ENCODE measurements at regions not wholly inside any gene's neighbourhood (a gene's known extent, or its start where the extent isn't known, plus 50 kb on each side); places are given as distances from the start of the nearest gene placed in this dataset.
"Not testable (repeated sequence)": the region's sequence is repeated elsewhere in the genome, so short reads cannot be mapped to it uniquely, and the experiment has no call there.

DNA sequence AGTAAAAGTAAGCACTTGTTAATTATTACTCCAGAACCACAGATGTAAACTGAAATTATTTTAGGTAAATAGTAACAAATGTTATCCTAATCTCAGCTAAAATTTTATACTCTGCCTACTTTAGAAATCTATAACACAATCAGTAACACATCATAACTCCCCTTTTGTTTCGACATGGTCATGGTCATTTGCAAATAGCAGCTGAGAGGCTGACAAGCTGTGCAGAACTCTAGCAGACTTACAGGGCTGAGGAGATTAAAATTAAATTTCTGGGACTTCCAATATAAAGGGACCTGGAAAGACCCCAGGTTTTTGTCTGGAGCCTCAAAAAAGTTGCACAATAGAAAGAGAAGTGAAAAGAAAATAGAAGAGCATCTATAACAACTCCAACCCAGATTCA is 88.8 kb downstream of the PRL start:
- no peaks in the 10 kb centered on the region for H3K9me3 ChIP-seq (ENCODE audit: control insufficient read depth in 2 of 2, low read length in 2 of 2)
- no peak overlapping the region for H3K9ac ChIP-seq (ENCODE audit: low read length in 2 of 2)
- H3K27me3 ChIP-seq (ENCODE audit: control insufficient read depth in 1 of 2, insufficient read depth in 2 of 2, low read length in 2 of 2): no peaks in the 10 kb centered on the region
- no peaks in the 10 kb centered on the region for H3K4me1 ChIP-seq (ENCODE audit: control insufficient read depth, insufficient read depth, low read length)
- no peak overlapping the region for H3K4me3 ChIP-seq (ENCODE audit: low read length in 2 of 2)
- no peak overlapping the region for H3K27ac ChIP-seq (ENCODE audit: low read length)
- no peaks in the 10 kb centered on the region for H3K36me3 ChIP-seq (ENCODE audit: control insufficient read depth in 2 of 2, insufficient read depth in 2 of 2, low read length in 2 of 2)

DNA sequence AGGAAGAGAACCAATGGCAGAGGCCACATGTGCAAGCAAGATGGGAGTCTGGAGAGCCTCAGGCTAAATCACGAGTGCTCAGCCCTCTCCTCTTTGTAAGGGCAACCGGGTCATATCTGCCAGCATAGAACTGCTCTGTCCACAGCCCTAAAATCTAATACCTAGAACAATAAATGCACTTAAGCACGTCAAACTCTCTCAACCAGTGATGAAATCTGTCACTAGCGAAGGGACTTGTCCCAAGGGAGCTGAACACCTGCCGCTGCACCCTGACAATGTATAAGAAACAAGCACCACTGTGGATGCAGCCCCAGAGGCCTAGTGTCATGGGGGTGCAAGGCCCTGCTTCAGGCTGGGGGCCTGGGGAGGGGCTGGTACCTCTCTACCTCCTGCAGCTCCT is 82.5 kb downstream of the PRL start:
- no peaks in the 10 kb centered on the region for H3K4me1 ChIP-seq (ENCODE audit: control insufficient read depth, insufficient read depth, low read length)
- H3K27me3 ChIP-seq (ENCODE audit: control insufficient read depth in 1 of 2, insufficient read depth in 2 of 2, low read length in 2 of 2): no peaks in the 10 kb centered on the region
- H3K27ac ChIP-seq (ENCODE audit: low read length): no peak overlapping the region
- H3K9me3 ChIP-seq (ENCODE audit: control insufficient read depth in 2 of 2, low read length in 2 of 2): no peaks in the 10 kb centered on the region
- no peak overlapping the region for H3K9ac ChIP-seq (ENCODE audit: low read length in 2 of 2)
- H3K4me3 ChIP-seq (ENCODE audit: low read length in 2 of 2): no peak overlapping the region
- no peaks in the 10 kb centered on the region for H3K36me3 ChIP-seq (ENCODE audit: control insufficient read depth in 2 of 2, insufficient read depth in 2 of 2, low read length in 2 of 2)

DNA sequence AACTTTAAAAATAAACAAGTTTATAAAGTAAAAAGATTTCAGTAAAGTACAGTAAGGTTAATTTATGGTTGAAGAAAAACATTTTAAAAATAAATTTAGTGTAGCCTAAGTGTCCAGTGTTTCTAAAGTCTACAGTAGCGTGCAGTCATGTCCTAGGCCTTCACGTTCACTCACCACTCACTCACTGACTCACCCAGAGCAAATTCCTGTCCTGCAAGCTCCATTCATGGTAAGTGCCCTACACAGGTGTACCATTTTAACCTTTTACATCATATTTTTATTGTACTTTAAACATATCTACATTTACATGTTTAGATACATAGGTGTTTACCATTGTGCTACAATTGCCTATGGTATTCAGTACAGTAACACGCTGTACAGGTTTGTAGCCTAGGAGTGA is 81.4 kb downstream of the PRL start:
- not testable (repeated sequence) for H3K9me3 ChIP-seq (ENCODE audit: control insufficient read depth in 2 of 2, low read length in 2 of 2); H3K4me3 ChIP-seq (ENCODE audit: low read length in 2 of 2); H3K9ac ChIP-seq (ENCODE audit: low read length in 2 of 2); H3K27ac ChIP-seq (ENCODE audit: low read length); H3K36me3 ChIP-seq (ENCODE audit: control insufficient read depth in 2 of 2, insufficient read depth in 2 of 2, low read length in 2 of 2); H3K27me3 ChIP-seq (ENCODE audit: control insufficient read depth in 1 of 2, insufficient read depth in 2 of 2, low read length in 2 of 2); H3K4me1 ChIP-seq (ENCODE audit: control insufficient read depth, insufficient read depth, low read length)

DNA sequence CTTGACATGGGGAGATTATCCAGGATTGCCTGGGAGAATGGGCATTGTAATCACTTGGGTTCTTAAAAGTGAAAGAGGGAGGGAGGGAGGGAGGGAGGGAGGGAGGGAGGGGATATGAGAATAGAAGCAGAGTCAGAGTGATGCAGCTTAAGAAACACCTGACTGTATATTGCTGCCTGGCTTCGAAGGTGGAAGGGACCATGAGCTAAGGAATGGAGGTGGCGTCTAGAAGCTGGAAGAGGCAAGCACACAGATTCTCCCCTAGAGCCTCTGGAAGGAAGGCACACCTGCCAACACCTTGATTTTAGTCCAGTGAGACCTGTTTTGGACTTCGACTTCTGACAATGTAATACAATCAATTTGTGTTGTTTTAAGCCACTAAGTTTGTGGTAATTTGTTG is 78.4 kb downstream of the PRL start:
- Histone ChIP-seq H3K27ac (ENCODE audit: low read length) (no peak overlapping the region), H3K4me1 (ENCODE audit: control insufficient read depth, insufficient read depth, low read length) (no peaks in the 10 kb centered on the region), H3K36me3 (ENCODE audit: control insufficient read depth in 2 of 2, insufficient read depth in 2 of 2, low read length in 2 of 2) (no peaks in the 10 kb centered on the region), H3K9ac (ENCODE audit: low read length in 2 of 2) (no peak overlapping the region), H3K9me3 (ENCODE audit: control insufficient read depth in 2 of 2, low read length in 2 of 2) (no peaks in the 10 kb centered on the region), H3K4me3 (ENCODE audit: low read length in 2 of 2) (no peak overlapping the region), H3K27me3 (ENCODE audit: control insufficient read depth in 1 of 2, insufficient read depth in 2 of 2, low read length in 2 of 2) (no peaks in the 10 kb centered on the region)

DNA sequence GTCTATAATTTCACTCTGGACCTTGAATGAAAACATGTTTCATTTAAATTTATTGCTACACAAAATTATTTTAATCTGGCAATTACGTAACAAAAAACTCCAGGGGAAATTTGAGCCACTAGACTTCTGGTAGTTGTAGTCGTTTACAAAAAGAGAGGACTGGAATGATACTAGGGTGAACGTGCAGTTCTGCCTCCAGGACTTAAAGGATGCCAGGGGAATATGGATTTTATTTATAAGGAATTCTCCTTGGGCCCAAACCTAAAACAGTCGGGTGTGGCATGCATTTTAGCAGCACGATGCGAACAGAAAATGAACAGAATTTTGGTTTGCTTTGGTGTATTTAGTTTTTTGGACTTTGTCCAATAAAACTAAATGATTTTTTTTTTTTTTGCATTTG is 76.9 kb downstream of the PRL start:
- Histone ChIP-seq H3K36me3 (ENCODE audit: control insufficient read depth in 2 of 2, insufficient read depth in 2 of 2, low read length in 2 of 2) (no peaks in the 10 kb centered on the region), H3K4me1 (ENCODE audit: control insufficient read depth, insufficient read depth, low read length) (no peaks in the 10 kb centered on the region), H3K27ac (ENCODE audit: low read length) (no peak overlapping the region), H3K4me3 (ENCODE audit: low read length in 2 of 2) (no peak overlapping the region), H3K9me3 (ENCODE audit: control insufficient read depth in 2 of 2, low read length in 2 of 2) (no peaks in the 10 kb centered on the region), H3K27me3 (ENCODE audit: control insufficient read depth in 1 of 2, insufficient read depth in 2 of 2, low read length in 2 of 2) (no peaks in the 10 kb centered on the region), H3K9ac (ENCODE audit: low read length in 2 of 2) (no peak overlapping the region)

DNA sequence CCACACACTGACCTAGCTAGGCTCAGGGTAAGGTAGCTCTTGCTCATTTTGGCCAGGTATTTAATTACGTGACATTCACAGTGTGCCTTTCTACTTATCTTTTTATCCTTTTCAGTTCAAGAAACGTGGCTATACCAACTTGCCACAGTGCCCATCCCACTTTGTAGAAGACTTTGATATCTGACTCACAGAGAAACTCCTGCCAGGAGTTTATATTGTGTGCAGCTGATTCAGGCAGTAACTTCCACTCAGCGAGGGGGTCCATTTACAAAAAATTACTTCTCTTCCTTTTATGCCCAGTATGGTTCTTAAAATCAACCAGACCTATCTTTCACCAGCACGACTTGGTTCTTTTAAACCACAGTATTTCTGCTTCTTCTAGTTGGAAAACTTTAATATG is 75.6 kb downstream of the PRL start:
- Histone ChIP-seq H3K4me1 (ENCODE audit: control insufficient read depth, insufficient read depth, low read length) (no peaks in the 10 kb centered on the region), H3K27me3 (ENCODE audit: control insufficient read depth in 1 of 2, insufficient read depth in 2 of 2, low read length in 2 of 2) (no peaks in the 10 kb centered on the region), H3K36me3 (ENCODE audit: control insufficient read depth in 2 of 2, insufficient read depth in 2 of 2, low read length in 2 of 2) (no peaks in the 10 kb centered on the region), H3K9ac (ENCODE audit: low read length in 2 of 2) (no peak overlapping the region), H3K9me3 (ENCODE audit: control insufficient read depth in 2 of 2, low read length in 2 of 2) (no peaks in the 10 kb centered on the region), H3K4me3 (ENCODE audit: low read length in 2 of 2) (no peak overlapping the region), H3K27ac (ENCODE audit: low read length) (no peak overlapping the region)

DNA sequence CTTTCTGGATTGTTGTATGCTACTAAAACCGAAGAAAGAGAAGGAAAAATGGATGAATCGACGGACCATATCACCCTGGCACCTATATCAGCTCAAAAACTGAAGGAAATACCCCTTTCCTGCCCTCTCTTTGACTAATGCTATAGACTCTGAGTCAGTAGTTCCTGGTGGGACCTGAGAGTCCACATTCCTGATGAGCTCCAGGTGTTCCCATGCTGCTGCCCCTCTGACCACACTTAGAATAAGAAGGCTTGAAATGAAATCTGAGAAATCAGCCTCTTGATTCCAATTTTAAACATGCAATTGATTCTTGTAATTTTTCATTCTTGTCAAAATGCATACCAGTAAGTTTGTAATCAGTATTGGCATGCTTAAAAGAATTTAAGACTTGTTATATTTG is 75.2 kb downstream of the PRL start:
- Histone ChIP-seq H3K9ac (ENCODE audit: low read length in 2 of 2) (no peak overlapping the region), H3K9me3 (ENCODE audit: control insufficient read depth in 2 of 2, low read length in 2 of 2) (no peaks in the 10 kb centered on the region), H3K4me1 (ENCODE audit: control insufficient read depth, insufficient read depth, low read length) (no peaks in the 10 kb centered on the region), H3K27ac (ENCODE audit: low read length) (no peak overlapping the region), H3K4me3 (ENCODE audit: low read length in 2 of 2) (no peak overlapping the region), H3K36me3 (ENCODE audit: control insufficient read depth in 2 of 2, insufficient read depth in 2 of 2, low read length in 2 of 2) (no peaks in the 10 kb centered on the region), H3K27me3 (ENCODE audit: control insufficient read depth in 1 of 2, insufficient read depth in 2 of 2, low read length in 2 of 2) (no peaks in the 10 kb centered on the region)

DNA sequence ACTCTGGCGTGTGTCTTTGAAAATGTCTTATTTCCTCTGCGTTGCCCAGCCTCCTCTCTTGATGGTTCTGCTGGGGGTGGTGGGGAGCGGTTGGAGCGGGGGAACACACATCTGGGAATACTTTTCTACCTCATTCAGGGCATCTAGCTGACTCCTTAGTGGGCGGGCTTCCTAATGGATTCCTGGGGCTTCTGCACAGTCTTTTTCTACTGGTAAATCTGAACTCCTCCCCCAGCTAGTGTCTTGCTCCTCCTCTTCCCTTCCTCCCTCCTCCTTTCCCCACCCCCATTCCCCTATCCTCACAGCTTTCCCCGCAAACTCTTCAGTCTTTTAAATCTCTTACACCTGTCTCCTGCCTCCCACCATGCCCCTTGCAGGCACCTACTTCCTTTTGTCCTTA is 74.4 kb downstream of the PRL start:
- Histone ChIP-seq H3K9ac (ENCODE audit: low read length in 2 of 2) (no peak overlapping the region), H3K36me3 (ENCODE audit: control insufficient read depth in 2 of 2, insufficient read depth in 2 of 2, low read length in 2 of 2) (no peaks in the 10 kb centered on the region), H3K9me3 (ENCODE audit: control insufficient read depth in 2 of 2, low read length in 2 of 2) (no peaks in the 10 kb centered on the region), H3K4me1 (ENCODE audit: control insufficient read depth, insufficient read depth, low read length) (no peaks in the 10 kb centered on the region), H3K27ac (ENCODE audit: low read length) (no peak overlapping the region), H3K27me3 (ENCODE audit: control insufficient read depth in 1 of 2, insufficient read depth in 2 of 2, low read length in 2 of 2) (no peaks in the 10 kb centered on the region), H3K4me3 (ENCODE audit: low read length in 2 of 2) (no peak overlapping the region)

DNA sequence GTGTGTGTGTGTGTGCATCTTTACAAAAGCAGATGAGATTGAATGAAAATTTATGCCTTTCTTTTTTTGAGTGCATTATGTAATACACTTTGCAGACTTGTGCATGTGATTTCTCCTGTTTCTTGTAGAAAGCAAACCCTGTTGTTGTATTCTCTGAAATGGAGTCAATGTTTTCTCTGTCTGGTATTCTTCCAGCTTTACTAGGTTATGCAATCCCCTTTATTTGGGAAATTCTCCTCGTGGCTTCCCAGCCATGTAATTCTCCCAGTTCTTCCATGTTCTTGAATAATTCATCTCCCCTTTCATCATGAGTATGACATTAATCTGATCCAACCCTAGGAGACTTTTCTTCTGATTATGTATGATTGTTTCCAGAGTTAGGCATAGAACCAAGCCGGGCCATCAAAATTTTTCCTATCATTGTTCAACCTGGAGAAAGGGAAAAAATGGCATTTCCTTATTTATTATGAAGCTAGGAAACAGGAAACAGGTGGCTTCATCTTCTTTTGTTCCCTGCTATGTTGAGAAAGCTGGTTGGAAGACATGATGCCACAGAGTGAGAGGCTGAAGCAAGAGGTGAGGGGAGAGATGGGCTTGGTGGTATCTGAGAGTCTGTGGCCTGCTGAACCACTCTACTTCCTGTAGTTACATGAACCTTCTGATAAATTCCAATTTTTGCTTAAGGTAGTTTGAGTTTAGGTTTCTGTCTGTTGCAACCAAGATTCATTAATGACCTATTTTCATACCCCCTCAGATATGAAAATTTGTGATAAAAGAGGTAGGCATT is 68.8 kb downstream of the PRL start:
- no peaks in the 10 kb centered on the region for H3K27me3 ChIP-seq (ENCODE audit: control insufficient read depth in 1 of 2, insufficient read depth in 2 of 2, low read length in 2 of 2)
- H3K27ac ChIP-seq (ENCODE audit: low read length): no peak overlapping the region

DNA sequence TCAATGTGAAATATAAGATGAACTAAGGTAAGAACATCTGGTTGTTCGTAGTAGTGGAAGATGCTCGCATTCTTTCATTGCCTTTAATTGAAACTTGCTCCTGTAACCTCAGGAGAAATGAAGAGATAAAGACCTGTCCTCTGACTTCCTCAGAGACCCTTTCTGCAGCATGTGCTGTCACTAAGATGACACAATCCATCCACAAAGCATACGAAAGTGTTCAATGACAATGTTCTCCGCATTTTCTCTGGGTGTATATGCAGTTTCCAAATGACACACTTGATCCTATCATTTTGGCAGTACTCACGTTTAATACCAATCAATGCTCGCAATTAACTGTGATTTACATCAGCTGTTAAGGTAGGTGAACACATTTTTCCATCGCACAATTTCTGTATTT is 65.8 kb downstream of the PRL start:
- H3K4me3 ChIP-seq (ENCODE audit: low read length in 2 of 2): no peak overlapping the region
- H3K9ac ChIP-seq (ENCODE audit: low read length in 2 of 2): no peak overlapping the region

More for the DNA sequence above, 68.8 kb downstream of the PRL start:
- Histone ChIP-seq H3K4me1 (ENCODE audit: control insufficient read depth, insufficient read depth, low read length) (no peaks in the 10 kb centered on the region), H3K9ac (ENCODE audit: low read length in 2 of 2) (no peak overlapping the region), H3K36me3 (ENCODE audit: control insufficient read depth in 2 of 2, insufficient read depth in 2 of 2, low read length in 2 of 2) (no peaks in the 10 kb centered on the region), H3K9me3 (ENCODE audit: control insufficient read depth in 2 of 2, low read length in 2 of 2) (no peaks in the 10 kb centered on the region), H3K4me3 (ENCODE audit: low read length in 2 of 2) (no peak overlapping the region)

DNA sequence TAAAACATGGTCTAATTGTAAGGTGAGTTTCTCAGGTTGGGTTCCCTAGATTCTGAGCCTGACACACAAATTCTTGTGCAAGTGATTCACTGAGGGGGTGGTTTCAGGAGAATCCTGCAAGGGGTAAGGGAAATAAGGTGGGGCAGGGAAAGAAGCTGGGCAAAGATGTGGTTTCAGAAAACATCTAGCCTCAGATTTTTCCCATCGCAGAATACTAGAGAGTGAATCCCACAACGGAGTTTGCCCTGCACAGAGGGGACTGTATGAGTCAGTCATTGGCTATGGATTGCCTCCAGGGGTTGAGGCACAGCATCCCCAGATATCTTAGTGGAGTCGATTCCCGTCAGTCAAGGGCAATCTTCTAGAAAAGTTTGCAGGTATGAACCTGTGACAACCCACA is 65.2 kb downstream of the PRL start:
- H3K27ac ChIP-seq (ENCODE audit: low read length): no peak overlapping the region
- H3K36me3 ChIP-seq (ENCODE audit: control insufficient read depth in 2 of 2, insufficient read depth in 2 of 2, low read length in 2 of 2): no peaks in the 10 kb centered on the region
- H3K27me3 ChIP-seq (ENCODE audit: control insufficient read depth in 1 of 2, insufficient read depth in 2 of 2, low read length in 2 of 2): no peaks in the 10 kb centered on the region
- no peaks in the 10 kb centered on the region for H3K9me3 ChIP-seq (ENCODE audit: control insufficient read depth in 2 of 2, low read length in 2 of 2)
- H3K4me1 ChIP-seq (ENCODE audit: control insufficient read depth, insufficient read depth, low read length): no peaks in the 10 kb centered on the region
- no peak overlapping the region for H3K9ac ChIP-seq (ENCODE audit: low read length in 2 of 2)
- no peak overlapping the region for H3K4me3 ChIP-seq (ENCODE audit: low read length in 2 of 2)

More for the DNA sequence above, 65.8 kb downstream of the PRL start:
- Histone ChIP-seq H3K27ac (ENCODE audit: low read length) (no peak overlapping the region), H3K27me3 (ENCODE audit: control insufficient read depth in 1 of 2, insufficient read depth in 2 of 2, low read length in 2 of 2) (no peaks in the 10 kb centered on the region), H3K9me3 (ENCODE audit: control insufficient read depth in 2 of 2, low read length in 2 of 2) (no peaks in the 10 kb centered on the region), H3K4me1 (ENCODE audit: control insufficient read depth, insufficient read depth, low read length) (no peaks in the 10 kb centered on the region), H3K36me3 (ENCODE audit: control insufficient read depth in 2 of 2, insufficient read depth in 2 of 2, low read length in 2 of 2) (no peaks in the 10 kb centered on the region)

Data from stomach smooth muscle (tissue), 2 donors.